Dendritic cell treated with granulocyte-macrophage colony-stimulating factor and Interleukin-4, amounts not matched to agents 40 ng/mL and 50 ng/mL, for 4 days (primary cell): ENCODE measurements at regions not wholly inside any gene's neighbourhood (a gene's known extent, or its start where the extent isn't known, plus 50 kb on each side); places are given as distances from the start of the nearest gene placed in this dataset.
"Not testable (repeated sequence)": the region's sequence is repeated elsewhere in the genome, so short reads cannot be mapped to it uniquely, and the experiment has no call there.

Source experiments
- H3K27ac Mint-ChIP-seq: one replicate; pipeline ENCODE4 v1.8.0; 2022; ENCODE audit warnings: mild to moderate bottlenecking, mixed read lengths
- H3K27me3 Mint-ChIP-seq: one replicate; pipeline ENCODE4 v1.8.0; 2022; ENCODE audit warnings: mild to moderate bottlenecking, mixed read lengths
- H3K36me3 Mint-ChIP-seq: one replicate; pipeline ENCODE4 v1.8.0; 2022; ENCODE audit warnings: low read depth, mixed read lengths
- H3K4me1 Mint-ChIP-seq: one replicate; pipeline ENCODE4 v1.8.0; 2022; ENCODE audit warnings: low read depth, mixed read lengths
- H3K4me3 Mint-ChIP-seq: one replicate; pipeline ENCODE4 v1.8.0; 2022; ENCODE audit warnings: mild to moderate bottlenecking, moderate library complexity, mixed read lengths
- H3K9me3 Mint-ChIP-seq: one replicate; pipeline ENCODE4 v1.8.0; 2022; ENCODE audit warnings: mixed read lengths
- intact Hi-C: fragments of 100-400 bp; cut with micrococcal nuclease; formaldehyde crosslinking; loops from one replicate; pipeline ENCODE4 v1.15.0; 2022

GRCh38 chr3:115204475-115204874, 57.4 kb upstream of the ZBTB20 start:
- peaks cover 2% of the 10 kb centered on the region for H3K27me3 Mint-ChIP-seq
- intact Hi-C loops, result no loop called here
- no peaks in the 10 kb centered on the region for H3K4me1 Mint-ChIP-seq
- no peak overlapping the region for H3K4me3 Mint-ChIP-seq
- no peaks in the 10 kb centered on the region for H3K36me3 Mint-ChIP-seq
- no peaks in the 10 kb centered on the region for H3K9me3 Mint-ChIP-seq
- H3K27ac Mint-ChIP-seq, result no peak overlapping the region

- Mint-ChIP-seq H3K4me3 (no peak overlapping the region), H3K36me3 (no peaks in the 10 kb centered on the region), H3K4me1 (no peaks in the 10 kb centered on the region), H3K9me3 (no peaks in the 10 kb centered on the region), H3K27me3 (peaks cover 2% of the 10 kb centered on the region), H3K27ac (no peak overlapping the region)
- intact Hi-C loops, result no loop called here
Observed at GRCh38 chr3:115208066-115208750, 61.1 kb upstream of the ZBTB20 start.

- Mint-ChIP-seq H3K4me3 (no peak overlapping the region), H3K36me3 (no peaks in the 10 kb centered on the region), H3K27ac (no peak overlapping the region), H3K9me3 (no peaks in the 10 kb centered on the region), H3K4me1 (no peaks in the 10 kb centered on the region), H3K27me3 (no peaks in the 10 kb centered on the region)
- intact Hi-C loops, result no loop called here
Observed at GRCh38 chr3:115211810-115212492, 64.9 kb upstream of the ZBTB20 start.

GRCh38 chr3:115212615-115213014, 65.5 kb upstream of the ZBTB20 start:
- Mint-ChIP-seq H3K4me3 (no peak overlapping the region), H3K27ac (no peak overlapping the region), H3K9me3 (no peaks in the 10 kb centered on the region), H3K4me1 (no peaks in the 10 kb centered on the region), H3K36me3 (no peaks in the 10 kb centered on the region), H3K27me3 (no peaks in the 10 kb centered on the region)
- intact Hi-C loops, result no loop called here

GRCh38 chr3:115213052-115213451, 66.0 kb upstream of the ZBTB20 start:
- H3K36me3 Mint-ChIP-seq, H3K27me3 Mint-ChIP-seq, H3K4me3 Mint-ChIP-seq, H3K9me3 Mint-ChIP-seq, intact Hi-C loops, H3K4me1 Mint-ChIP-seq, H3K27ac Mint-ChIP-seq: not testable (repeated sequence)

GRCh38 chr3:115217292-115217677, 70.2 kb upstream of the ZBTB20 start:
- Mint-ChIP-seq H3K27ac (no peak overlapping the region), H3K27me3 (peaks cover 1% of the 10 kb centered on the region), H3K9me3 (no peaks in the 10 kb centered on the region), H3K4me3 (no peak overlapping the region), H3K4me1 (no peaks in the 10 kb centered on the region), H3K36me3 (no peaks in the 10 kb centered on the region)
- intact Hi-C loops, result loop anchor here (2.0 kb wide), 1 partner anchor 476 kb away; no protein-coding TSS in a partner anchor

- no peak overlapping the region for H3K27ac Mint-ChIP-seq
- H3K4me1 Mint-ChIP-seq, result no peaks in the 10 kb centered on the region
- H3K36me3 Mint-ChIP-seq, result no peaks in the 10 kb centered on the region
- H3K4me3 Mint-ChIP-seq, result no peak overlapping the region
- no peaks in the 10 kb centered on the region for H3K9me3 Mint-ChIP-seq
- peaks cover 1% of the 10 kb centered on the region for H3K27me3 Mint-ChIP-seq
- intact Hi-C loops, result loop anchor here (2.0 kb wide), 1 partner anchor 475 kb away; no protein-coding TSS in a partner anchor
Observed at GRCh38 chr3:115217678-115218451, 70.8 kb upstream of the ZBTB20 start.

GRCh38 chr3:115218859-115219258, 71.8 kb upstream of the ZBTB20 start:
- Mint-ChIP-seq H3K4me1 (no peaks in the 10 kb centered on the region), H3K27me3 (peaks cover 3% of the 10 kb centered on the region), H3K9me3 (no peaks in the 10 kb centered on the region), H3K27ac (no peak overlapping the region), H3K4me3 (no peak overlapping the region), H3K36me3 (no peaks in the 10 kb centered on the region)
- intact Hi-C loops, result no loop called here

GRCh38 chr3:115224687-115225086, 77.6 kb upstream of the ZBTB20 start:
- no peaks in the 10 kb centered on the region for H3K36me3 Mint-ChIP-seq
- H3K4me1 Mint-ChIP-seq, result no peaks in the 10 kb centered on the region
- peaks cover 3% of the 10 kb centered on the region for H3K27me3 Mint-ChIP-seq
- H3K27ac Mint-ChIP-seq, result no peak overlapping the region
- no peaks in the 10 kb centered on the region for H3K9me3 Mint-ChIP-seq
- H3K4me3 Mint-ChIP-seq, result no peak overlapping the region
- intact Hi-C loops, result no loop called here

GRCh38 chr3:115226844-115227445, 79.9 kb upstream of the ZBTB20 start:
- intact Hi-C loops, result no loop called here
- no peaks in the 10 kb centered on the region for H3K4me1 Mint-ChIP-seq
- H3K9me3 Mint-ChIP-seq, result no peaks in the 10 kb centered on the region
- H3K27ac Mint-ChIP-seq, result no peak overlapping the region
- peaks cover 1% of the 10 kb centered on the region for H3K27me3 Mint-ChIP-seq
- H3K4me3 Mint-ChIP-seq, result no peak overlapping the region
- H3K36me3 Mint-ChIP-seq, result no peaks in the 10 kb centered on the region

GRCh38 chr3:115227461-115227860, 80.4 kb upstream of the ZBTB20 start:
- Mint-ChIP-seq H3K36me3 (no peaks in the 10 kb centered on the region), H3K9me3 (no peaks in the 10 kb centered on the region), H3K4me3 (no peak overlapping the region)

GRCh38 chr3:115228266-115228665, 81.2 kb upstream of the ZBTB20 start:
- H3K4me1 Mint-ChIP-seq, result no peaks in the 10 kb centered on the region
- H3K9me3 Mint-ChIP-seq, result no peaks in the 10 kb centered on the region
- no peaks in the 10 kb centered on the region for H3K36me3 Mint-ChIP-seq
- H3K27ac Mint-ChIP-seq, result no peak overlapping the region
- H3K4me3 Mint-ChIP-seq, result no peak overlapping the region
- peaks cover 1% of the 10 kb centered on the region for H3K27me3 Mint-ChIP-seq
- intact Hi-C loops, result no loop called here

More at GRCh38 chr3:115227461-115227860, 80.4 kb upstream of the ZBTB20 start:
- Mint-ChIP-seq H3K4me1 (no peaks in the 10 kb centered on the region), H3K27ac (no peak overlapping the region), H3K27me3 (peaks cover 1% of the 10 kb centered on the region)
- intact Hi-C loops, result no loop called here

GRCh38 chr3:115232167-115232566, 85.1 kb upstream of the ZBTB20 start:
- no peaks in the 10 kb centered on the region for H3K4me1 Mint-ChIP-seq
- no peaks in the 10 kb centered on the region for H3K36me3 Mint-ChIP-seq
- H3K27me3 Mint-ChIP-seq, result no peaks in the 10 kb centered on the region
- no peaks in the 10 kb centered on the region for H3K9me3 Mint-ChIP-seq
- no peak overlapping the region for H3K27ac Mint-ChIP-seq
- intact Hi-C loops, result no loop called here
- no peak overlapping the region for H3K4me3 Mint-ChIP-seq

- no peaks in the 10 kb centered on the region for H3K4me1 Mint-ChIP-seq
- H3K27me3 Mint-ChIP-seq, result no peaks in the 10 kb centered on the region
- no peaks in the 10 kb centered on the region for H3K36me3 Mint-ChIP-seq
- no peak overlapping the region for H3K27ac Mint-ChIP-seq
- intact Hi-C loops, result no loop called here
- H3K4me3 Mint-ChIP-seq, result no peak overlapping the region
- no peaks in the 10 kb centered on the region for H3K9me3 Mint-ChIP-seq
Observed at GRCh38 chr3:115233021-115233420, 85.9 kb upstream of the ZBTB20 start.
